ENCODE measurements at regions not wholly inside any gene's neighbourhood (a gene's known extent, or its start where the extent isn't known, plus 50 kb on each side); places are given as distances from the start of the nearest gene placed in this dataset.

DNA sequence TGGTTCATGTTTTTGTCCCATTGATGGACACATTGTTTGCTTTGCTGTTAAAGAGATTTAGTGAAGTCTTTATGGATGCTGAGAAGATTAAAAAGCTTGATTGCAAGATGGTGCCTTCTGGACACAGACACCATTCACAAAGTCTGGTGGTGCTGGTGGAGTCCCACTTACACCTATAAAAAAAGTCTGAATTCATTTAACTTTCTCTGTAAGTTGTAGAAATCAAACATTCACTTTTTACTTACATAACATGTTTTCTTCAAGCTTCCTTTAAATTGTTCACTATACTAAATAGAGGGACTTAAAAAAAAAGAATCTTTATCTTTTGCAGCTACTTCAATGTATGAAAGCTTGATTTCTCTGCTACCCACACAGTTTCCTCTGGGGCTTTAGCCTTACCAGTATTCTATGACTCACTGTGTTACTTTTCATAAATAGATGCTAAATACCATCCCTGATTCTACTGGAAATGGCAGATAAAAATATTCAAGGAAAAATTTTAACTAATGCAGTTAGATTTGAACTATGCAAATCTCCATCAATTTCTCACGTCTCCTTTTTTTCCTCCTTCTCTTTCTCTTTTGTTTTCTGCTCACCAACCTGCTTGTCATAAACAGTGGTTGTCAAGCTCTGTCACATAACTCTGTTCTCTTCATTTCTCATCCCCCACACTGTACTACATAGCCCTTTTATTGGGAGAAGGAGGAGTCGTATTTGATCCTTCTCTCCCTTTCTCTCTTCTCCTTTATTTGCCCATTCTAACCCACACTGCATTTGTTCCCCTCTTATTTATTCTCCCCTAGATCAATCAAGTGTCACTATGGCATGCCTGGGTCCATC lies 89.7 kb downstream of the FAM76B start:
- no peak for DNase-seq (ENCODE audit: low spot score in 2 of 2)

DNA sequence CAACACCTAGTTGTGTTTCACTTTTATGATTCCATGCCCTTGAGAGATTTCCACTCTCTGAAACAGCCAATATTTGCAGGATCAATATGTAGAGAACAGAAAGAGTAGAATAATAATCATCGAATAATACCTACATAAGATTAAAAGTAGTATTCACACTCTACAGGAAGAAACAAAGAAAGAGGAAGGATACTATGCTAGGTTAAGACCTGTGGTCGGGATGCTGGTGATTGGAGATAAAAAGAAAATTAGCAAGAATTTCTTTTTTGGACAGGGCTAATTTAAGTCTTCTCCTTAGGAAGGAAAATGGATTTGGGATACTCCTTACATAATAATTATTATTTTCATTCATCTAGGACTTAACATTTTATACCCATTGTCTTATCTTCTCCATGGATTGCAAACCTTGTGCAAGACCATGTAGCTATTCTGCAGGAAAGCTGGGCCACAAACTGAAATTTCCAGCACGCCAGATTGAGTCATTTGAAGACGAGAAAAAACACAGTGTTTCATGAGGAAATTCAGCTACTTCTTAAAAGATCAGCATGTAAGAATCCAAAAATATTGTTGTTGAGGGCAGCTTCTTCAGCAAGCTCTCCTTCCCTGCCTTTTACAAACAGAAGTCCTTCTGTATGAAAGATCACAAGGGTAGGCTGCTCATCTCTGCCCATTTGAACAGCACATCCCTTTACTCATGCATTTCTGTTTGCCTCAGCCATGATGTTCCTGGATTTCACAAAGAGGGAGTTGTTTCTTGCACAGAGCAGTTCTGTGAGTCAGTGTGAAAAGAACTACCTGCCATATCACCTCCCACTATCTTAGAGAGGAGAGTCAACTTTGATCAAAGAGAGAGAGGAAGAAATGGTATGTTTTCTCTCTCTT lies 90.7 kb downstream of the FAM76B start:
- DNase-seq (ENCODE audit: low spot score in 2 of 2) (no peak), ATAC-seq (ENCODE audit: low read depth) (peak; percentile 17)
- H3K4me1 Mint-ChIP-seq: peaks cover 51% of the 10 kb centered on the region
- H3K27me3 Mint-ChIP-seq: no peaks in the 10 kb centered on the region
- H3K36me3 Mint-ChIP-seq: peaks cover 1% of the 10 kb centered on the region
- peaks cover 1% of the 10 kb centered on the region for H3K9me3 Mint-ChIP-seq
- peak overlapping the region; percentile 45 for H3K4me3 Mint-ChIP-seq
- H3K27ac Mint-ChIP-seq: peak overlapping the region; percentile 96

More for the DNA sequence above, 89.7 kb downstream of the FAM76B start:
- Mint-ChIP-seq H3K36me3 (peaks cover 1% of the 10 kb centered on the region), H3K27ac (peak overlapping the region; percentile 96), H3K4me3 (peak overlapping the region; percentile 70), H3K27me3 (no peaks in the 10 kb centered on the region), H3K4me1 (peaks cover 50% of the 10 kb centered on the region), H3K9me3 (peaks cover 1% of the 10 kb centered on the region)
- ATAC-seq (ENCODE audit: low read depth): peak; percentile 55

DNA sequence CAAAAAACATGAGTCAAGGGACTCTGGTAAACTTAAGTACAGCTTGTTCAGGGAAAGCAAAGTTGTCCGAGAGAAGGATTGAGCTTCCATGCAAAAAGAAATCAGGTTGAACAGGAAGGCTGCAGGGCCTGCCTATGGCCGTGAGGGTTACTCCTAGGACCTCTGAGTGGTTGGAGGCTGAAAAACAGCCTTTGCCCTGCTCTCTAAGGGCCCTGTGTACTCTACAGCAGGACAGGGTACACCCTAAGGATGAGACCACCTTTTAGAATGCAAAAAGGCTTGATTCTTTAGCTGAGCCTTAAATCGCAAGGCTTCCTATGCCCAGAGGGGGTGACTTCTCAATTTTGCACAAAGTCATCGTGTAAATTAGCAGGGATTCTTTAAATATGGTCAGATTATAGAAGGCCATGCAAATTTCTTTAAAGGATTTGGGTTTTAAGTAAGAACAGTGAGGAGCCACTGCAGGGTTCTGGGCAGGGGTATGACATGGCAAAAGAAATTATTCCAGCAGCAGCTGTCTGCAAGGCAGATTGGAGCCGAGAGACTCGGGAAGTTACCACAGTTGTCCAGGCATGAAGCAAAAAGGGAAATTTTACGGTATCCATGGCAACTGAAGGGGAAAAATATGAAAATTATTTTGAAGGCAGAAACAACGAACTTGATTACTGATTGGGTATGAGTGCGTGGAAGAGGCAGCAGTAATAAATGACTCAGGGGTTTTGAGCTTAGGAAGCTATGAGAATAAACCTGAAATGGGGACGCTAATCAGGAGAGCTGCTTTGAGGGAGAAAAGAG lies 91.8 kb downstream of the FAM76B start:
- peaks cover 51% of the 10 kb centered on the region for H3K4me1 Mint-ChIP-seq
- H3K36me3 Mint-ChIP-seq: peaks cover 1% of the 10 kb centered on the region
- peak overlapping the region; percentile 96 for H3K27ac Mint-ChIP-seq
- peaks cover 1% of the 10 kb centered on the region for H3K9me3 Mint-ChIP-seq
- ATAC-seq (ENCODE audit: low read depth) (peak; percentile 28), DNase-seq (ENCODE audit: low spot score in 2 of 2) (no peak)
- no peaks in the 10 kb centered on the region for H3K27me3 Mint-ChIP-seq
- H3K4me3 Mint-ChIP-seq: peak overlapping the region; percentile 45

DNA sequence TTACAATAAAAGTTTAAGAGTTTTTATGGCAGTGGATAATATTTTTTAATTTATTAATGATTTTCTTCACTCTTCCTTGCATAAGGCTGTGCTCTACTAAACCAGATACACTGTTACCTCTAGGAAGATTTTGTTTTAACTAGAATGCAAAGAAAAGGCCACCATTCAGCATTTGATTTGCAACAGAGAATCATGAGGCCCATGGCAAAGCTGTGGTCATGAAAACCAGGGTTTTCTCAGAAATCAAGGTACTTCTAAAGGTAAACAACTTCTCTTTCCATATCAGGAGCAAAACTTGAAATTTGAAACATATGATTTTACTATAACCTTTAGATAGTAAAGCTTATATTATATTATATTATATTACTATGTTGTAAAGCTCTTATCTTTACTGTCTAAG lies 94.4 kb downstream of the FAM76B start:
- DNase-seq (ENCODE audit: low spot score in 2 of 2) (no peak), ATAC-seq (ENCODE audit: low read depth) (no peak)
- H3K27me3 Mint-ChIP-seq: no peaks in the 10 kb centered on the region
- H3K4me3 Mint-ChIP-seq: no peak overlapping the region
- H3K36me3 Mint-ChIP-seq: peaks cover 1% of the 10 kb centered on the region
- peaks cover 1% of the 10 kb centered on the region for H3K9me3 Mint-ChIP-seq
- peaks cover 41% of the 10 kb centered on the region for H3K4me1 Mint-ChIP-seq
- peak overlapping the region; percentile 56 for H3K27ac Mint-ChIP-seq

DNA sequence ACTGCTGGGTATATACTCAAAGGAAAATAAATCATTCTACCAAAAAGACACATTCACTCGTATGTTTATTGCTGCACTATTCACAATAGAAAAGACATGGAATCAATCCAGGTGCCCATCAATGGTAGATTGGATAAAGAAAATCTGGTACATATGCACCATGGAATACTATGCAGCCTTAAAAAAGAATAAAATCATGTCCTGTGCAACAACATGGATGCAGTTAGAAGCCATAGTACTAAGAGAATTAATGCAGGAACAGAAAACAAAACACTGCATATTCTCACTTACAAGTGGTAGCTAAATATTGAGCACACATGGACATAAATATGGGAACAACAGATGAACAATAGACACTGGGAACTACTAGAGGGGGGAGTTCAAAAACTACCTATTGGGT lies 96.3 kb downstream of the FAM76B start:
- Mint-ChIP-seq H3K27me3 (no peaks in the 10 kb centered on the region), H3K4me1 (peaks cover 25% of the 10 kb centered on the region), H3K36me3 (peaks cover 1% of the 10 kb centered on the region), H3K4me3 (peak overlapping the region; percentile 18), H3K9me3 (peaks cover 1% of the 10 kb centered on the region), H3K27ac (no peak overlapping the region)
- ATAC-seq (ENCODE audit: low read depth) (no peak), DNase-seq (ENCODE audit: low spot score in 2 of 2) (no peak)

DNA sequence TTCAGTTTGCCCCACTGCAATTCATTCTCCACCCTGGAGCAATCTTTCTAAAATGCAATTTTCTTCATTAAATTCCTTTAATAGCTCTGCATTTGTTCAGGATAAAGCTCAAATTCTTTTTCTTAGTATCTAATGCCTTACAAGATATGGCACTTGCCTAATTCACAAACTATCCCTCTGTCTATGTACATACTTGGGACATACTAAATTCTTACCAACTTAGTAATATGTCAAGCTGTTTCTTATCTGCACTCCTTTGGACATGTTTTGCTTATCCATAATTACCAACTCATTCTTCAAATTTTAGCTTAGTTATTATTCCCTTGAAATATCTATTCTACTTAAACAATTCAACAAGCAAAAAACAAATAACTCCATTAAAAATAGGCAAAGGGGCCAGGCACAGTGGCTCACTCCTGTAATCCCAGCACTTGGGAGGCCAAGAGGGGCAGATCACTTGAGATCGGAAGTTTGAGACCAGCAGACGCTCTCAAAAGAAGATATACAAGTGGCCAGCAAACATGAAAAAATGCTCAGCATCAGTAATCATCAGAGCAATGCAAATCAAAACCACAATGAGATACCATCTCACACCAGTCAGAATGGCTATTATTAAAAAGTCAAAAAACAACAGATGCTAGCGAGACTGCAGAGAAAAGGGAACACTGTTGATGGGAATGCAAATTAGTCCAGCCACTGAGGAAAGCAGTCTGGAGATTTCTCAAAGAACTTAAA lies 96.9 kb downstream of the FAM76B start:
- Mint-ChIP-seq H3K27me3 (no peaks in the 10 kb centered on the region), H3K4me3 (peak overlapping the region; percentile 18), H3K27ac (no peak overlapping the region), H3K4me1 (peaks cover 19% of the 10 kb centered on the region), H3K9me3 (peaks cover 1% of the 10 kb centered on the region), H3K36me3 (peaks cover 1% of the 10 kb centered on the region)
- DNase-seq (ENCODE audit: low spot score in 2 of 2) (no peak), ATAC-seq (ENCODE audit: low read depth) (peak; percentile 65)

DNA sequence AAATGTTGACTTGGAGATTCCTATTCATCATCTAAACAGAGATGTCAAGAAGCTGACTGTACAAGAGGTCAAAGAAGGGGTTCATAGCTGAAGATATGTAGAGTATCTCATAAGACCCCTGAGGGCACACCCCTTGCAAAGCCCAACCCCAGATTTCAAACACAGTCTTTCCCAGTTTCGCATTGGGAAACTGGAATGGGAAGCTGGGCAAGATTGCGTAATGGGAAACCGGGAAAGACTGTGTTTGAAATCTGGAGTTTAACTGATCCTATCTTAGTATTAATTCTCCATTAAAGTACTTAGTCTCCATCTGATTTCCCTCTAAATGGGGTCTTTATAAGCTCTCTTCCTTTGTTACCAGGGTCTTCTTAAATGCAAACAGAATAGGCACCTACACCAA lies 99.5 kb downstream of the FAM76B start:
- no peak overlapping the region for H3K4me3 Mint-ChIP-seq
- no peak overlapping the region for H3K27ac Mint-ChIP-seq
- no peaks in the 10 kb centered on the region for H3K36me3 Mint-ChIP-seq
- peaks cover 6% of the 10 kb centered on the region for H3K4me1 Mint-ChIP-seq
- no peak for ATAC-seq (ENCODE audit: low read depth)
- no peak for DNase-seq (ENCODE audit: low spot score in 2 of 2)
- H3K27me3 Mint-ChIP-seq: no peaks in the 10 kb centered on the region
- H3K9me3 Mint-ChIP-seq: no peaks in the 10 kb centered on the region

DNA sequence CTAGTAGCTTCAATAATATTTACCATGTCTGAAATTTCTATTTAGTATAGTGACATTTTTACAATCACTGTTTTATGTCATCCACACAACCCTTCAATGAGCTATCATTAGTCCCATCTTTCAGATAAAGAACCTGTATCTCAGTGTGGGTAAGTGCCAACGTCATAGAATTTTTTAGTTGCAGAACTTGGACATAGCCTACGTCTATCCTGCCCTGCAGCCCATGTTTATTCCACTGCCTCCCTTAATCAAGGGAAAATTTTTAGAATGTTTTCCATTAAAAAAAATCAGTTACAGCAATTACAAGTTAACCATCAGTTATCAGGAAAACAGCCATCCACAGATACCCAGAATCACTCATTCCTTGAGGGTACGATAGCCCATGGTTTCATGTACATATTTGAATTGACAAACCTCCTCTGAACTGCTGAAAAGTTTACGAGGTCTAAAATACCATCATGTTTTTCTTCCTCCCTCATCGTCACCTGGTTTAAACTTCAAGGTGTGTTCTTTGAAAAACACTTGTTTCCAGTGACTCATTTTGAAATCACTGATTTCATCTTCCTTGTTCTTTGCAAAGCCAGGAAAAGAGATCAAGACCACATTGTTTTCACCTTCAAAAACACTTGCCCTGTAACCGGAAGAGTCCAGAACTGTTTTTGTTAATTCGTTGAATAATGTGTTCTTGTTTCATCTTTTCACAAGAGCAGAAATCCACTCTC lies 100.9 kb downstream of the FAM76B start:
- Mint-ChIP-seq H3K27ac (no peak overlapping the region), H3K27me3 (no peaks in the 10 kb centered on the region), H3K9me3 (no peaks in the 10 kb centered on the region), H3K4me3 (no peak overlapping the region), H3K36me3 (no peaks in the 10 kb centered on the region), H3K4me1 (peaks cover 3% of the 10 kb centered on the region)
- DNase-seq (ENCODE audit: low spot score in 2 of 2) (no peak), ATAC-seq (ENCODE audit: low read depth) (no peak)

DNA sequence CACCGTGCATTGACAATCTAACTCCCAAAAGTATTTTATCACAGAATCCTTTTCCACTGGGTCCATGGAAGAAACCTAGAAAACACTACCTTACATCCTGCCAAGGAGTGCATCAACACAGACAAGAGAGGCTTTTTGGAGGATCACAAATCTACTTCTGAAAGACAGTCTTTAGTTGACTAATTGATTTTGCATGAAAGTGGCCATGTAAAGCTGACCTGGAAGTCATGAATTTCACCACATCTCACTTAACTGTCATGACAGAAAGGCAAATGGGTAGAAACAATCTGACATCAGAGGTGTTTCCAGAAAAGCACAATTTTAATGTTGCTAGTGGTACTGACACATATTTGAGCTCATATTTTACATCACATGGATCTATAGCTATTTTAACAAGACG lies 101.6 kb downstream of the FAM76B start:
- H3K27ac Mint-ChIP-seq: no peak overlapping the region

DNA sequence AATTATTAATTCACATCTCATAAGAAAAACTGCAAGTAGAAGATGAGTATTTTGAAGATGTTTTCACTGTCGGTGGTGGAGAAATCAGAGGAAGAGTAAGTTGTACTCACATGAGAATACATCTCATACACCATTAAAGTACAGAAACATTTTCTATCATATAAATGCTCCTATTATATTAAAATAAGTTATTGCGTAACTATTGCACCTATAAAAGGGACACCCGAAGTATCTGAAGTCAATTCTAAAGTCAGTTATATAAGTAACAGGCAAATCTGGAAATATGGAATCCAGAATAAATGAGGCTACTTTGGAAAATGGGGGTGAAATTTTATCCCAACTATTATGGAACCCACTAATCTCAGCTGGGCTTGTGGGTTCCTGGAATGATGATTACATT lies 103.3 kb downstream of the FAM76B start:
- H3K27ac Mint-ChIP-seq: no peak overlapping the region
- no peaks in the 10 kb centered on the region for H3K27me3 Mint-ChIP-seq
- H3K4me3 Mint-ChIP-seq: no peak overlapping the region
- no peaks in the 10 kb centered on the region for H3K36me3 Mint-ChIP-seq
- H3K4me1 Mint-ChIP-seq: no peaks in the 10 kb centered on the region
- H3K9me3 Mint-ChIP-seq: no peaks in the 10 kb centered on the region
- DNase-seq (ENCODE audit: low spot score in 2 of 2) (no peak), ATAC-seq (ENCODE audit: low read depth) (no peak)

More for the DNA sequence above, 101.6 kb downstream of the FAM76B start:
- DNase-seq (ENCODE audit: low spot score in 2 of 2): no peak
- Mint-ChIP-seq H3K27me3 (no peaks in the 10 kb centered on the region), H3K9me3 (no peaks in the 10 kb centered on the region), H3K36me3 (no peaks in the 10 kb centered on the region), H3K4me1 (no peaks in the 10 kb centered on the region), H3K4me3 (no peak overlapping the region)
- no peak for ATAC-seq (ENCODE audit: low read depth)

DNA sequence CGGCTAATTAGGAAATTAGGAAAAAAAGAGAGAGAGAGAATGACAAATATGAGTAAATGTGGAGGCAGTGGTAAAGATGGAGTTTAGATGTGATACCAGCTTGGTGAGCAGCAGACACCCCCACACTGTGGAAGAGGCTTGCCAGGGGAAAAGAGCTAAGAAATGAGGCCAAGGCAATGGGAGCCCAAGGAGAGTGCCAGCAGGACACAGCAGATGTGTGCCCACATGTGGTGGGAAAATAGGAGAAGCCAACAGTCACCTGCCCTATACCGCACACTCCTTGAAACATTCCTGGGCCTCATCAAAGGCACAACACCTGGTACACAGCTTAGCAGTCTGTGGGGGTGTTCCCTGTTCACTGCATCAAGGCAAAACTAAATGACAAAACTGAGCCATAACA lies 104.9 kb downstream of the FAM76B start:
- ATAC-seq (ENCODE audit: low read depth) (no peak), DNase-seq (ENCODE audit: low spot score in 2 of 2) (no peak)
- Mint-ChIP-seq H3K36me3 (no peaks in the 10 kb centered on the region), H3K27me3 (no peaks in the 10 kb centered on the region), H3K4me3 (no peak overlapping the region), H3K27ac (no peak overlapping the region), H3K4me1 (peaks cover 3% of the 10 kb centered on the region), H3K9me3 (no peaks in the 10 kb centered on the region)

DNA sequence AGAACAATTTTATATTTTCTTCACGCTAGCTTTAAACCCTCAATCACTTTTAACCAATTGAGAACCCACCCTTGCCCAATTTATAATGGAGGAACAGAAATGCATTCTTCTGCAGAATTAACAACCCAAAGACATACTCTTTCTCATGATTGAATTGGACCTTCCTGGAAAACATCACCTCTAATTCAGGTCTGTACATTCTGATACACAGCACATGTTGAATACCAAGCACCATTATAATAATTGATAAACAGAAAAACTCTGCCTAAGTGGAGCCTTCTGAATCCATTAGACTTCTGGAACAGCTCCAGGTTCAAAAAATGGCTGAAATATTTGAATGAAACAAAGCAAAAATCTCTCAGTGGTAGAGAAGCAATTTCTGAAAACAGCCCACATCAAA lies 105.4 kb downstream of the FAM76B start:
- DNase-seq (ENCODE audit: low spot score in 2 of 2) (no peak), ATAC-seq (ENCODE audit: low read depth) (no peak)
- H3K4me1 Mint-ChIP-seq: peaks cover 3% of the 10 kb centered on the region
- H3K36me3 Mint-ChIP-seq: no peaks in the 10 kb centered on the region
- H3K4me3 Mint-ChIP-seq: no peak overlapping the region
- H3K27ac Mint-ChIP-seq: no peak overlapping the region
- H3K9me3 Mint-ChIP-seq: no peaks in the 10 kb centered on the region
- no peaks in the 10 kb centered on the region for H3K27me3 Mint-ChIP-seq

DNA sequence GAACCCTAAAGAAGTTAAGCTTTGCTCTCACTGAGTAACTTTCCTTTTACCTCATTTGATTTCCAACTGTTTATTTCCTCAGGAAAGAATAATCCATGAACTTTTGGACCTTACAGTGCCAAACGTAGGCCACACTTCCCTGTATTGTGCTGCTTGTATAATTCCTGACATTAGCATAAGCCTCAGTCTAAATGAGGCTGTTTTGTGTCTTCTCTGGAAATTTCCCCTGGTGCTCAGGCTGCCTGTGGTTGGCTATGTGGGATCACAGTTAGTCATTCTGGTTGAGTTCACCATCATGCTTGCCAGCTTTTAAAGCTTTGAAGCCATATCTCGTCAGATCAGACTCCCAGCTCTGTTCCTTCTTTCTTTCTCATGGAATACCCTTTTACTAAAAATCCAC lies 107.0 kb downstream of the FAM76B start:
- H3K4me1 Mint-ChIP-seq: peaks cover 3% of the 10 kb centered on the region
- H3K27me3 Mint-ChIP-seq: no peaks in the 10 kb centered on the region
- H3K27ac Mint-ChIP-seq: no peak overlapping the region
- ATAC-seq (ENCODE audit: low read depth) (no peak), DNase-seq (ENCODE audit: low spot score in 2 of 2) (no peak)
- H3K9me3 Mint-ChIP-seq: no peaks in the 10 kb centered on the region
- H3K4me3 Mint-ChIP-seq: no peak overlapping the region
- no peaks in the 10 kb centered on the region for H3K36me3 Mint-ChIP-seq
